Esophagus muscularis mucosa (tissue), 4 donors: ENCODE measurements at regions not wholly inside any gene's neighbourhood (a gene's known extent, or its start where the extent isn't known, plus 50 kb on each side); places are given as distances from the start of the nearest gene placed in this dataset.

ENCODE experiments used
- DNase-seq: peaks from one replicate; pipeline ENCODE4 v3.0.0-alpha.2; 2017; ENCODE audit errors: extremely low spot score
- H3K27ac ChIP-seq, 4 donors: fragments of 200-600 bp; sonication (generic); replicated peaks in 1 of 4; 1 replicate in 3 of 4; 2 replicates in 1 of 4; pipeline ENCODE4 v1.5.1; 2016 to 2019; ENCODE audit warnings: mild to moderate bottlenecking in 1 of 4
- H3K27me3 ChIP-seq, 4 donors: fragments of 200-600 bp; sonication (generic); one replicate each; pipeline versions ENCODE4 v1.5.1 to v1.6.0; 2016 to 2019
- H3K36me3 ChIP-seq, 4 donors: fragments of 200-600 bp; sonication (generic); one replicate each; pipeline ENCODE4 v1.5.1; 2016 to 2019
- H3K4me1 ChIP-seq, 4 donors: fragments of 200-600 bp; sonication (generic); one replicate each; pipeline ENCODE4 v1.5.1; 2016 to 2019
- H3K4me3 ChIP-seq, 4 donors: fragments of 200-600 bp; sonication (generic); 1 replicate in 2 of 4; 2 replicates in 2 of 4; pipeline ENCODE4 v1.5.1; 2016 to 2019; ENCODE audit warnings: mild to moderate bottlenecking in 4 of 4, moderate library complexity in 1 of 4
- H3K9me3 ChIP-seq, 4 donors: fragments of 200-600 bp; sonication (generic); 1 replicate in 3 of 4; 2 replicates in 1 of 4; pipeline ENCODE4 v1.5.1; 2016 to 2019
- EP300 ChIP-seq: sonication (generic); formaldehyde crosslinking; IDR thresholded peaks from one replicate; pipeline ENCODE4 v1.6.1; 2017; ENCODE audit warnings: antibody characterized with exemption
- POLR2A ChIP-seq: fragments of 450-650 bp; IDR thresholded peaks from one replicate; pipeline ENCODE4 v1.6.1; 2017; ENCODE audit warnings: antibody characterized with exemption, moderate library complexity, mild to moderate bottlenecking, low read depth
- POLR2AphosphoS5 ChIP-seq, 2 donors: sonication (generic); formaldehyde crosslinking; IDR thresholded peaks; one replicate each; pipeline ENCODE4 v1.6.1; 2017; ENCODE audit warnings: antibody characterized with exemption in 2 of 2
- WGBS: methylation state at CpG from one replicate; pipeline ENCODE4 v1.1.5; 2018; 5-methylcytosine and 5-hydroxymethylcytosine counted together
- intact Hi-C: fragments of 100-400 bp; cut with DNase I; formaldehyde crosslinking; loops from one replicate; pipeline ENCODE4 v1.15.1; 2023
- TF ChIP-seq, protein P1 (sequence below), 3 experiments: fragments of 200-600 bp in 2 of 3; fragments of 450-650 bp in 1 of 3; sonication (generic) in 2 of 3; IDR thresholded peaks; one replicate each; pipeline ENCODE4 v1.5.1; 2017 to 2019; ENCODE audit warnings: antibody characterized with exemption in 3 of 3, mild to moderate bottlenecking in 2 of 3, moderate library complexity in 1 of 3

DNA sequence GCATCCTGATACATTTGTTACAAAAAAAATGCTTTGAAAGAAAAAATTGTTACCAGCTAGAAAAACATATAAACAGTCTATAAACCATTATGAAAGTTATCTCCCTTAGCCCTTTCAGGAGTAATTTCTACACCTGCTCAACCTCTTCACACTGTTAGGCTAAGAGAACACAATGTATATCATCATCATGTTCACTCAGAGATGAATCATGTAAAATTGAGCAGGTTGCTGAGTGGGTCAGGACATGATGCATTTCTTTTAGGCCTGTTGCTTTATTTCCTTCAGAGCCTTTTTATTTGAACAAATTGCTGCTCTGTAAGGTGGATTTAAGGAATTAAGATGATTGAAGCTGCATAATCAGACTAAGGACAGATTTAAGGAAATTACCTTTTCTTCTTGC, 531.3 kb upstream of the MAN1A1 start:
- Histone ChIP-seq H3K27me3 (no peaks in the 10 kb centered on the region), H3K36me3 (no peaks in the 10 kb centered on the region), H3K4me3 (no peak overlapping the region), H3K4me1 (peaks cover 0 to 8% (median 3%) of the 10 kb centered on the region in 4 donors), H3K9me3 (no peaks in the 10 kb centered on the region), H3K27ac (no peak overlapping the region)
- no peak for DNase-seq
- TF ChIP-seq POLR2A (no peak), POLR2AphosphoS5 (IDR thresholded peaks at IDR 0.05) (no peak), EP300 (no peak)
- TF ChIP-seq, protein P1, sequence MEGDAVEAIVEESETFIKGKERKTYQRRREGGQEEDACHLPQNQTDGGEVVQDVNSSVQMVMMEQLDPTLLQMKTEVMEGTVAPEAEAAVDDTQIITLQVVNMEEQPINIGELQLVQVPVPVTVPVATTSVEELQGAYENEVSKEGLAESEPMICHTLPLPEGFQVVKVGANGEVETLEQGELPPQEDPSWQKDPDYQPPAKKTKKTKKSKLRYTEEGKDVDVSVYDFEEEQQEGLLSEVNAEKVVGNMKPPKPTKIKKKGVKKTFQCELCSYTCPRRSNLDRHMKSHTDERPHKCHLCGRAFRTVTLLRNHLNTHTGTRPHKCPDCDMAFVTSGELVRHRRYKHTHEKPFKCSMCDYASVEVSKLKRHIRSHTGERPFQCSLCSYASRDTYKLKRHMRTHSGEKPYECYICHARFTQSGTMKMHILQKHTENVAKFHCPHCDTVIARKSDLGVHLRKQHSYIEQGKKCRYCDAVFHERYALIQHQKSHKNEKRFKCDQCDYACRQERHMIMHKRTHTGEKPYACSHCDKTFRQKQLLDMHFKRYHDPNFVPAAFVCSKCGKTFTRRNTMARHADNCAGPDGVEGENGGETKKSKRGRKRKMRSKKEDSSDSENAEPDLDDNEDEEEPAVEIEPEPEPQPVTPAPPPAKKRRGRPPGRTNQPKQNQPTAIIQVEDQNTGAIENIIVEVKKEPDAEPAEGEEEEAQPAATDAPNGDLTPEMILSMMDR (IDR thresholded peaks at IDR 0.05) = no peak
- intact Hi-C loops = no loop called here

DNA sequence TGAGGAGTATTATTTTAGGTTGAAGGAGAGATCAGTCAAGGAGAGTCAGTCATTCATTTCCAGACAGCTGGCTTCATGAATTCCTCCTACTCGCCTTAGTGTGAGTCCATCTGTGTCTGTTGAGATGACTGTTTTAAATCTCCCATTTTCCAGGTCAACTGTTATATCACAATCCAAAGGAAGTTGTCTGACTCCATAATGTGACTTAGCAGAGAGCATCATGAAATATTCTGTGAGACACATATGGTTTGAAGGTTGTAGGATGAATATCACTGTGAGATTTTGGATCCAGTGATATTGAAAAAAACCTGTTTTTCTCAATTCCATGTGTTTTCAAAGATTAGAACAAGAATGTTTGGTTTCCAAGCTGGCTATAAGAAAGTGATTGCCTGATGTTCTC, 530.2 kb upstream of the MAN1A1 start:
- DNase-seq = no peak
- Histone ChIP-seq H3K36me3 (no peaks in the 10 kb centered on the region), H3K9me3 (no peaks in the 10 kb centered on the region), H3K27me3 (no peaks in the 10 kb centered on the region), H3K4me3 (no peak overlapping the region), H3K4me1 (peaks cover 0 to 8% (median 3%) of the 10 kb centered on the region in 4 donors), H3K27ac (no peak overlapping the region)
- TF ChIP-seq POLR2AphosphoS5 (IDR thresholded peaks at IDR 0.05) (no peak), POLR2A (no peak), EP300 (no peak)
- TF ChIP-seq, protein P1 (IDR thresholded peaks at IDR 0.05) = no peak
- intact Hi-C loops = no loop called here
- 0% methylated on average over 1 of the region's 1 CpG for WGBS

DNA sequence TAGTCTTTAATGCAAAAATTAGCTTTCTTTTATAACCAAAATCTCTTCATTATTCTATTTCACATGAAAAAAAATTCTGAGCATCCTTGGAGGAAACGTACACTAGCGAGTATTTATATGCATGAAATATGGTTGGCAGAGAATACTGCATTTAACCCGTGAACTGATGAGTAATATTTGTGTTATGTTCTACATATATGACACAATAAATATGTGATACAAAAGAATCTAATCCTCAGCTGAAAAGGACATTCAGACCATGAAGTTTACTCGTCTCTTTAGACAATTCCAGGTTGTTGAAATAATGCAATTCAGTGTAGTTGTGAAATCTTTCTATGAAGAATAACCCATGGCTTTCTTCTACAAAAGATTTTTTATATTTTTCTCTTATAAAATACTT, 524.8 kb upstream of the MAN1A1 start:
- DNase-seq = no peak
- Histone ChIP-seq H3K9me3 (no peaks in the 10 kb centered on the region), H3K27ac (no peak overlapping the region), H3K27me3 (no peaks in the 10 kb centered on the region), H3K36me3 (no peaks in the 10 kb centered on the region), H3K4me3 (no peak overlapping the region), H3K4me1 (no peaks in the 10 kb centered on the region)
- intact Hi-C loops = no loop called here
- TF ChIP-seq POLR2A (no peak), POLR2AphosphoS5 (IDR thresholded peaks at IDR 0.05) (no peak), EP300 (no peak)
- TF ChIP-seq, protein P1 (IDR thresholded peaks at IDR 0.05) = no peak
- 76% methylated on average over 4 of the region's 4 CpGs for WGBS

DNA sequence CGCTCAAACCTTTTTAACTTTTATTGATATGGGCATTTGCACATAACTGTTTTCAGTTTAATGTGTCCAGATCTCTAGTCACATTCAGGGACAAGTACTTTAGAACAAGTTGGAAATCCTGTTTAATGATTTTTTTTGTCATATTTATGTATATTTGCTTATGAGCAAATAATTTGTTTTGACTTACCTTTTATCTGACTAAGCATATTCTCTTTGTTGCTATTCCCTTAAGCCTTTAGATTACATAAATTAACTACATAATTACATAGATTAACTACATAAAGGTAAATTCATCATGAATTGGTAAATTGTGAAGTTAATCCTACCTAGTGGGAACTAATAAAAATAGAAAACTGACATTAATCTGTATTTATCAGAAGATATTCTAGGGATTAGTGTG, 523.5 kb upstream of the MAN1A1 start:
- no peaks in the 10 kb centered on the region for H3K9me3 ChIP-seq
- 96% methylated on average over 1 of the region's 1 CpG for WGBS
- H3K36me3 ChIP-seq = no peaks in the 10 kb centered on the region
- no peak for DNase-seq
- H3K27ac ChIP-seq = no peak overlapping the region
- no peaks in the 10 kb centered on the region for H3K27me3 ChIP-seq
- TF ChIP-seq POLR2AphosphoS5 (IDR thresholded peaks at IDR 0.05) (no peak), EP300 (no peak), POLR2A (no peak)
- TF ChIP-seq, protein P1 (IDR thresholded peaks at IDR 0.05) = no peak
- intact Hi-C loops = no loop called here
- H3K4me1 ChIP-seq = no peaks in the 10 kb centered on the region
- no peak overlapping the region for H3K4me3 ChIP-seq

DNA sequence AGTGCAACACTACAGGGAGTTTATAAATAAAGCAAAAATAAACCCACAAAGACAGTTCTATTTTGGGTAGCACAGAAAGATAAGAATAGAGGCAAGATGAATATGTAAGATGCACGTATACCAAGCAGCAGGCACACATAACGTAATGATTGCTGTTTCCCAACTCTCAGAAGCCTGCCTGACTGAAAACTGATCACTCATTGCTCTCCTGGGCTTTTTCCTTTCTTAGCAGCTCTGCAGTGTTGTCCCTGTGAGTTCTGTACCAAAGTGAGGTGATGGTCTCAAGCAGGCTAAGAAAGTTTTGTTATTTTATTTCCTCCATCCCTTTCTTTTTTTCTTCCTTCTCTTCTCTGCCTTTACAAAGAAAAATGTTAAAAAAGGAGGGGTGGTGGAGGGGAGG, 522.0 kb upstream of the MAN1A1 start:
- Histone ChIP-seq H3K27ac (no peak overlapping the region), H3K4me3 (no peak overlapping the region), H3K9me3 (peaks cover 0 to 6% (median 3%) of the 10 kb centered on the region in 4 donors), H3K36me3 (no peaks in the 10 kb centered on the region), H3K4me1 (no peaks in the 10 kb centered on the region), H3K27me3 (no peaks in the 10 kb centered on the region)
- no peak for TF ChIP-seq POLR2AphosphoS5 (IDR thresholded peaks at IDR 0.05)
- no peak for TF ChIP-seq EP300
- no peak for TF ChIP-seq POLR2A
- TF ChIP-seq, protein P1 (IDR thresholded peaks at IDR 0.05) = no peak
- WGBS = 68% methylated on average over 2 of the region's 2 CpGs
- intact Hi-C loops = no loop called here
- DNase-seq = no peak
